ENCODE measurements at regions not wholly inside any gene's neighbourhood (a gene's known extent, or its start where the extent isn't known, plus 50 kb on each side); places are given as distances from the start of the nearest gene placed in this dataset.

GRCh38 chr3:86645756-86646155 lies 345.2 kb downstream of the VGLL3 start:
- no peak overlapping the region for H3K4me3 ChIP-seq (ENCODE audit: low read depth, low read length)
- ChIA-PET CTCF (no interaction called here), POLR2A (interaction anchor here (0.7 kb wide), 1 partner anchor 26 kb away, joined by 3 read pairs; no protein-coding TSS in a partner anchor)
- H3K27me3 ChIP-seq (ENCODE audit: control insufficient read depth, insufficient read depth, low read length) = no peaks in the 10 kb centered on the region
- DNase-seq (ENCODE audit: low read depth) = no peak
- no peak for TF ChIP-seq CTCF (IDR thresholded peaks at IDR 0.05; ENCODE audit: insufficient read depth, low read depth, low read length)
- no peaks in the 10 kb centered on the region for H3K36me3 ChIP-seq (ENCODE audit: control insufficient read depth, insufficient read depth, low read length)

GRCh38 chr3:86634361-86634760 lies 356.6 kb downstream of the VGLL3 start:
- no peak overlapping the region for H3K4me3 ChIP-seq (ENCODE audit: low read depth, low read length)
- no peak for DNase-seq (ENCODE audit: low read depth)
- ChIA-PET POLR2A (no interaction called here), CTCF (no interaction called here)
- TF ChIP-seq CTCF (IDR thresholded peaks at IDR 0.05; ENCODE audit: insufficient read depth, low read depth, low read length) = no peak
- no peaks in the 10 kb centered on the region for H3K36me3 ChIP-seq (ENCODE audit: control insufficient read depth, insufficient read depth, low read length)
- H3K27me3 ChIP-seq (ENCODE audit: control insufficient read depth, insufficient read depth, low read length) = no peaks in the 10 kb centered on the region

GRCh38 chr3:86629511-86629910 lies 361.4 kb downstream of the VGLL3 start:
- ChIA-PET CTCF (no interaction called here), POLR2A (no interaction called here)
- no peak overlapping the region for H3K4me3 ChIP-seq (ENCODE audit: low read depth, low read length)
- no peak for DNase-seq (ENCODE audit: low read depth)
- no peaks in the 10 kb centered on the region for H3K27me3 ChIP-seq (ENCODE audit: control insufficient read depth, insufficient read depth, low read length)
- H3K36me3 ChIP-seq (ENCODE audit: control insufficient read depth, insufficient read depth, low read length) = no peaks in the 10 kb centered on the region
- TF ChIP-seq CTCF (IDR thresholded peaks at IDR 0.05; ENCODE audit: insufficient read depth, low read depth, low read length) = no peak

- Histone ChIP-seq H3K27me3 (ENCODE audit: control insufficient read depth, insufficient read depth, low read length) (no peaks in the 10 kb centered on the region), H3K36me3 (ENCODE audit: control insufficient read depth, insufficient read depth, low read length) (no peaks in the 10 kb centered on the region), H3K4me3 (ENCODE audit: low read depth, low read length) (no peak overlapping the region)
- ChIA-PET CTCF (no interaction called here), POLR2A (no interaction called here)
- no peak for TF ChIP-seq CTCF (IDR thresholded peaks at IDR 0.05; ENCODE audit: insufficient read depth, low read depth, low read length)
- DNase-seq (ENCODE audit: low read depth) = no peak
Observed at GRCh38 chr3:86624192-86624591, 366.8 kb downstream of the VGLL3 start.

- TF ChIP-seq CTCF (IDR thresholded peaks at IDR 0.05; ENCODE audit: insufficient read depth, low read depth, low read length) = no peak
- H3K4me3 ChIP-seq (ENCODE audit: low read depth, low read length) = no peak overlapping the region
- no peak for DNase-seq (ENCODE audit: low read depth)
- no peaks in the 10 kb centered on the region for H3K27me3 ChIP-seq (ENCODE audit: control insufficient read depth, insufficient read depth, low read length)
- H3K36me3 ChIP-seq (ENCODE audit: control insufficient read depth, insufficient read depth, low read length) = no peaks in the 10 kb centered on the region
- ChIA-PET POLR2A (no interaction called here), CTCF (no interaction called here)
Observed at GRCh38 chr3:86618706-86619105, 372.2 kb downstream of the VGLL3 start.
